K562 (cell line): ENCODE measurements at regions not wholly inside any gene's neighbourhood (a gene's known extent, or its start where the extent isn't known, plus 50 kb on each side); places are given as distances from the start of the nearest gene placed in this dataset.
A peak's percentile ranks its signal among the peaks of the same experiment; 100 is the strongest.

ENCODE experiments used
- ATAC-seq: fragments of 200-7000 bp; cut with Tn5 transposase; 3 replicates; pipeline ENCODE4 v1.9.1; 2020; ENCODE audit warnings: moderate library complexity
- BruUV-seq: library from RNA; stranded (reverse); fragments of 400-500 nt; replicated peaks from 2 replicates; lab custom pipeline; 2021; lab: Mats Ljungman, UMichigan
- CTCF ChIA-PET: fragments of 300-600 bp; formaldehyde crosslinking; extraction: SDS; loops from one replicate; lab custom pipeline; 2021; ENCODE audit warnings: low intra/inter-chr PET ratio; lab: Yijun Ruan, JAX
- POLR2A ChIA-PET: fragments of 300-600, 350-650 bp; sonication (Branson Sonifier 250); formaldehyde crosslinking; extraction: SDS; loops from one replicate; lab custom pipeline; 2021; ENCODE audit warnings: antibody characterized with exemption, inconsistent platforms; lab: Yijun Ruan, JAX
- DNase-seq, 4 experiments: peaks; one replicate each; pipeline versions ENCODE4 v3.0.0 to v3.0.0-alpha.2; 2011 to 2018; ENCODE audit warnings: low spot score in 3 of 4, mixed read lengths in 3 of 4; ENCODE audit errors: extremely low read depth in 1 of 4
- FAIRE-seq: peaks from 2 replicates; lab custom pipeline; 2011; peaks lifted over from hg19 to GRCh38; lab: Jason Lieb, UNC
- H2AFZ ChIP-seq: 2 replicates; pipeline ENCODE4 v1.6.0; 2011; ENCODE audit warnings: low read depth, low read length, control low read depth, inconsistent platforms
- H3K27ac ChIP-seq: fragments of 200-600 bp; 3 replicates; pipeline ENCODE4 v1.8.0; 2011; ENCODE audit warnings: low read depth, mild to moderate bottlenecking, control low read depth, inconsistent platforms, low read length, moderate library complexity, mixed read lengths; ENCODE audit errors: extremely low read depth
- H3K27me3 ChIP-seq, 2 experiments: fragments of 300-600 bp in 1 of 2; 2 replicates in 1 of 2; 3 replicates in 1 of 2; pipeline versions ENCODE4 v1.6.0 to v1.8.0; 2011; ENCODE audit warnings: inconsistent platforms in 2 of 2, low read length in 2 of 2, mild to moderate bottlenecking in 1 of 2, mixed read lengths in 1 of 2, moderate library complexity in 1 of 2; ENCODE audit not compliant: control insufficient read depth in 2 of 2, insufficient read depth in 2 of 2
- H3K36me3 ChIP-seq: fragments of 300-600 bp; 3 replicates; pipeline ENCODE4 v1.8.0; 2011; ENCODE audit warnings: mild to moderate bottlenecking, low read length, inconsistent platforms; ENCODE audit not compliant: control insufficient read depth, insufficient read depth
- H3K4me1 ChIP-seq, 2 experiments: fragments of 200-600 bp in 1 of 2; replicated peaks in 1 of 2; 2 replicates in 1 of 2; 3 replicates in 1 of 2; pipeline versions ENCODE4 v1.5.1 to v1.8.0; 2011; ENCODE audit warnings: inconsistent platforms in 2 of 2, low read length in 2 of 2, mild to moderate bottlenecking in 1 of 2, mixed read lengths in 1 of 2, moderate library complexity in 1 of 2; ENCODE audit not compliant: control insufficient read depth in 2 of 2, insufficient read depth in 2 of 2
- H3K4me2 ChIP-seq: 2 replicates; pipeline ENCODE4 v1.6.1; 2011; ENCODE audit warnings: low read length, control low read depth, inconsistent platforms, mixed read lengths; ENCODE audit not compliant: insufficient read depth
- H3K4me3 ChIP-seq: fragments of 200-600 bp; sonication (generic), shearing (Covaris generic); 2 replicates; pipeline ENCODE4 v1.5.1; 2016; ENCODE audit warnings: control low read depth, inconsistent platforms
- H3K79me2 ChIP-seq: fragments of 200-600 bp; 3 replicates; pipeline ENCODE4 v1.8.0; 2011; ENCODE audit warnings: low read length, inconsistent platforms; ENCODE audit not compliant: control insufficient read depth, insufficient read depth
- H3K9ac ChIP-seq, 2 experiments: 2 replicates each; pipeline versions ENCODE4 v1.6.0 to v1.6.1; 2011; ENCODE audit warnings: low read depth in 2 of 2, low read length in 2 of 2, control low read depth in 1 of 2, inconsistent platforms in 1 of 2, mild to moderate bottlenecking in 1 of 2, mixed read lengths in 1 of 2; ENCODE audit not compliant: insufficient read depth in 1 of 2
- H3K9me1 ChIP-seq: one replicate; pipeline ENCODE4 v1.6.0; 2011; ENCODE audit warnings: inconsistent platforms, mild to moderate bottlenecking, low read length, moderate library complexity; ENCODE audit not compliant: control insufficient read depth, insufficient read depth
- H3K9me3 ChIP-seq: replicated peaks from 2 replicates; pipeline ENCODE4 v1.5.1; 2011; ENCODE audit warnings: low read depth, low read length, inconsistent platforms; ENCODE audit not compliant: control insufficient read depth, insufficient read depth
- H4K20me1 ChIP-seq: replicated peaks from 2 replicates; pipeline ENCODE4 v1.6.1; 2011; ENCODE audit warnings: low read length, inconsistent platforms, mixed read lengths; ENCODE audit not compliant: control insufficient read depth, insufficient read depth
- BACH1 ChIP-seq: fragments of 200-800 bp; sonication (Bioruptor generic); IDR thresholded peaks from 2 replicates; pipeline ENCODE4 v1.6.1; 2016; ENCODE audit warnings: missing genetic modification characterization, missing compliant biosample characterization
- CC2D1A ChIP-seq: fragments of 450-650 bp; IDR thresholded peaks from 2 replicates; pipeline ENCODE4 v1.6.1; 2017; ENCODE audit warnings: mild to moderate bottlenecking
- CREM ChIP-seq: IDR thresholded peaks from 2 replicates; pipeline ENCODE4 v1.6.1; 2014; ENCODE audit warnings: antibody characterized with exemption, low read depth
- EP300 ChIP-seq: IDR thresholded peaks from 2 replicates; pipeline ENCODE4 v1.6.1; 2012; ENCODE audit warnings: low read length, improper control_type of control experiment
- GATAD2B ChIP-seq: fragments of 450-650 bp; IDR thresholded peaks from 2 replicates; pipeline ENCODE4 v1.6.1; 2017; ENCODE audit warnings: mild to moderate bottlenecking, borderline replicate concordance
- HDAC1 ChIP-seq, 2 experiments: fragments of 450-650 bp; IDR thresholded peaks; 2 replicates each; pipeline ENCODE4 v1.6.1; 2016 to 2017; ENCODE audit warnings: inconsistent platforms in 1 of 2, mild to moderate bottlenecking in 1 of 2, moderate library complexity in 1 of 2
- MAFF ChIP-seq: IDR thresholded peaks from 2 replicates; pipeline ENCODE4 v1.6.1; 2012; ENCODE audit warnings: low read length, improper control_type of control experiment
- MAFG ChIP-seq: fragments of 450-650 bp; conservative IDR thresholded peaks from 2 replicates; pipeline ENCODE4 v1.6.1; 2016; ENCODE audit warnings: missing genetic modification characterization, missing compliant biosample characterization
- MAFK ChIP-seq: IDR thresholded peaks from 2 replicates; pipeline ENCODE4 v1.6.1; 2011; ENCODE audit warnings: low read length, improper control_type of control experiment
- MCM2 ChIP-seq: fragments of 450-650 bp; IDR thresholded peaks from 2 replicates; pipeline ENCODE4 v1.6.1; 2017; ENCODE audit warnings: low read depth, mild to moderate bottlenecking
- NRF1 ChIP-seq, 2 experiments: fragments of 450-650 bp; IDR thresholded peaks in 1 of 2; conservative IDR thresholded peaks in 1 of 2; 2 replicates each; pipeline ENCODE4 v1.6.1; 2014; ENCODE audit warnings: mild to moderate bottlenecking in 2 of 2
- PHB ChIP-seq: fragments of 250-450 bp; sonication (Bioruptor Pico); IDR thresholded peaks from 2 replicates; pipeline ENCODE4 v1.5.0; 2021
- PTBP1 ChIP-seq: fragments of 200-400 bp; formaldehyde crosslinking; IDR thresholded peaks from 2 replicates; pipeline ENCODE4 v1.6.1; 2017; ENCODE audit warnings: low read depth, low read length
- RUNX1 ChIP-seq: sonication (generic); IDR thresholded peaks from 2 replicates; pipeline ENCODE4 v1.6.1; 2016; ENCODE audit warnings: antibody characterized with exemption, low read depth
- SMARCA4 ChIP-seq: fragments of 450-650 bp; IDR thresholded peaks from 2 replicates; pipeline ENCODE4 v1.6.1; 2016
- TAF15 ChIP-seq: fragments of 200-400 bp; formaldehyde crosslinking; IDR thresholded peaks from 2 replicates; pipeline ENCODE4 v1.6.1; 2017; ENCODE audit warnings: mild to moderate bottlenecking, low read depth, low read length, moderate library complexity
- TAF9B ChIP-seq: fragments of 450-650 bp; IDR thresholded peaks from 2 replicates; pipeline ENCODE4 v1.6.1; 2018; ENCODE audit warnings: mild to moderate bottlenecking; ENCODE audit not compliant: partially characterized antibody
- ZC3H8 ChIP-seq: fragments of 450-650 bp; IDR thresholded peaks from 2 replicates; pipeline ENCODE4 v1.6.1; 2017
- ZEB2 ChIP-seq: fragments of 450-650 bp; IDR thresholded peaks from 2 replicates; pipeline ENCODE4 v1.6.1; 2016
- ZFP1 ChIP-seq: fragments of 450-650 bp; formaldehyde crosslinking; IDR thresholded peaks from 2 replicates; pipeline ENCODE4 v1.4.0; 2020; ENCODE audit warnings: mild to moderate bottlenecking, mixed read lengths
- ZFX ChIP-seq: sonication (generic); formaldehyde crosslinking; IDR thresholded peaks from 2 replicates; pipeline ENCODE4 v1.8.0; 2022; ENCODE audit warnings: mild to moderate bottlenecking, missing genetic modification reagents, moderate library complexity
- ZNF24 ChIP-seq: fragments of 450-650 bp; IDR thresholded peaks from 2 replicates; pipeline ENCODE4 v1.6.1; 2016
- ZNF316 ChIP-seq: fragments of 450-650 bp; IDR thresholded peaks from 2 replicates; pipeline ENCODE4 v1.6.1; 2016
- WGBS: fragments of 100-300 bp; shearing (Covaris generic); methylation state at CpG from one replicate; pipeline ENCODE4 v1.1.6; 2016; ENCODE audit warnings: low coverage, mixed read lengths; ENCODE audit not compliant: insufficient coverage; ENCODE audit errors: missing lambda C conversion rate; 5-methylcytosine and 5-hydroxymethylcytosine counted together
- in situ Hi-C: fragments of 300-500 bp; cut with MboI; formaldehyde crosslinking; loops from 4 replicates; pipeline ENCODE4 v1.15.0; 2018; ENCODE audit warnings: inconsistent platforms, mixed read lengths
- intact Hi-C: fragments of 100-400 bp; cut with micrococcal nuclease; formaldehyde crosslinking; loops from 2 replicates; pipeline ENCODE4 v1.14.2; 2022
- TF ChIP-seq, protein P1 (sequence below): fragments of 450-650 bp; IDR thresholded peaks from 2 replicates; pipeline ENCODE4 v1.7.0; 2016; ENCODE audit warnings: borderline replicate concordance
- TF ChIP-seq, protein P2 (sequence below): fragments of 250-450 bp; sonication (Bioruptor Pico); IDR thresholded peaks from 2 replicates; pipeline ENCODE4 v1.8.0; 2021; ENCODE audit warnings: borderline replicate concordance, mild to moderate bottlenecking, moderate library complexity; ENCODE audit not compliant: poor library complexity, severe bottlenecking
- TF ChIP-seq, protein P3 (sequence below): fragments of 250-450 bp; sonication (Bioruptor Pico); IDR thresholded peaks from 2 replicates; pipeline ENCODE4 v1.5.0; 2022; ENCODE audit warnings: mild to moderate bottlenecking

DNA sequence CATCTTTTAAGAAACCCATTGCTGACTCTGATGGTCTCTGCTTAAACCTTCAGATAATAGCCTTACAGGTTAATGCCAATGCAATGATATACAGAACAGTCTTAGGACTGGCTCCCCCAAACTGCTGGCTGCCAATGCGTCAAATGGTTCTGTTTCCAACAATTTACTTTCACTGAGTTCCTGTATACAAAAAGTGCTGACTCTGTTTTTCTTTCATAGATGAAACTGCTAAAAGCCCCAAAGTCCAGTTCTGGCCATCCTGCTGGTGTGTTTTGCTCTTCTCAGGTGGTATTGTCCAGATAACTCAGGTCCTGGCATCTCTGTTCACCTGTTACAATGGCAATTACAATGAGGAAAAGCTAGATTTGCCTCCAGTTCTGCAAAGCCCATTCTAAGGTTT lies 326.9 kb downstream of the GRIN2B start:
- ATAC-seq: no peak
- Histone ChIP-seq H3K9ac (no peak overlapping the region), H3K36me3 (no peaks in the 10 kb centered on the region), H2AFZ (no peak overlapping the region), H3K9me3 (no peaks in the 10 kb centered on the region), H3K27me3 (no peaks in the 10 kb centered on the region), H3K79me2 (no peaks in the 10 kb centered on the region), H4K20me1 (no peaks in the 10 kb centered on the region), H3K4me3 (no peak overlapping the region), H3K9me1 (no peaks in the 10 kb centered on the region), H3K27ac (no peak overlapping the region), H3K4me2 (no peak overlapping the region), H3K4me1 (no peaks in the 10 kb centered on the region)
- no peak for FAIRE-seq
- intact Hi-C loops (no loop called here), in situ Hi-C loops (no loop called here)
- 0% methylated on average over 1 of the region's 1 CpG for WGBS
- no TSS peak for BruUV-seq
- CTCF ChIA-PET: no interaction called here
- no peak for DNase-seq
- POLR2A ChIA-PET: no interaction called here
- TF ChIP-seq EP300: no peak
- TF ChIP-seq ZNF24: no peak
- TF ChIP-seq, protein P1, sequence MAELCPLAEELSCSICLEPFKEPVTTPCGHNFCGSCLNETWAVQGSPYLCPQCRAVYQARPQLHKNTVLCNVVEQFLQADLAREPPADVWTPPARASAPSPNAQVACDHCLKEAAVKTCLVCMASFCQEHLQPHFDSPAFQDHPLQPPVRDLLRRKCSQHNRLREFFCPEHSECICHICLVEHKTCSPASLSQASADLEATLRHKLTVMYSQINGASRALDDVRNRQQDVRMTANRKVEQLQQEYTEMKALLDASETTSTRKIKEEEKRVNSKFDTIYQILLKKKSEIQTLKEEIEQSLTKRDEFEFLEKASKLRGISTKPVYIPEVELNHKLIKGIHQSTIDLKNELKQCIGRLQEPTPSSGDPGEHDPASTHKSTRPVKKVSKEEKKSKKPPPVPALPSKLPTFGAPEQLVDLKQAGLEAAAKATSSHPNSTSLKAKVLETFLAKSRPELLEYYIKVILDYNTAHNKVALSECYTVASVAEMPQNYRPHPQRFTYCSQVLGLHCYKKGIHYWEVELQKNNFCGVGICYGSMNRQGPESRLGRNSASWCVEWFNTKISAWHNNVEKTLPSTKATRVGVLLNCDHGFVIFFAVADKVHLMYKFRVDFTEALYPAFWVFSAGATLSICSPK: no peak
- peak; percentile 45; the same call in 1 of the 2 replicates for TF ChIP-seq MAFF
- no peak for TF ChIP-seq ZC3H8
- no peak for TF ChIP-seq NRF1 (conservative IDR thresholded peaks at IDR 0.05 in 1 of 2, IDR thresholded peaks at IDR 0.05 in 1 of 2)
- TF ChIP-seq, protein P2, sequence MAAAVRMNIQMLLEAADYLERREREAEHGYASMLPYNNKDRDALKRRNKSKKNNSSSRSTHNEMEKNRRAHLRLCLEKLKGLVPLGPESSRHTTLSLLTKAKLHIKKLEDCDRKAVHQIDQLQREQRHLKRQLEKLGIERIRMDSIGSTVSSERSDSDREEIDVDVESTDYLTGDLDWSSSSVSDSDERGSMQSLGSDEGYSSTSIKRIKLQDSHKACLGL (CRISPR knock-in tag): no peak
- TF ChIP-seq SMARCA4: no peak
- no peak for TF ChIP-seq TAF15
- TF ChIP-seq HDAC1 (IDR thresholded peaks at IDR 0.05): no peak
- no peak for TF ChIP-seq RUNX1
- no peak for TF ChIP-seq ZEB2
- no peak for TF ChIP-seq TAF9B
- TF ChIP-seq PHB (CRISPR knock-in tag): no peak
- no peak for TF ChIP-seq CC2D1A
- TF ChIP-seq CREM: no peak
- no peak for TF ChIP-seq BACH1 (tag)
- peak; percentile 48 for TF ChIP-seq MAFK
- no peak for TF ChIP-seq GATAD2B
- TF ChIP-seq MAFG (tag): 0 out of 2 replicates have a peak, but pooled peaks have one; percentile 17
- peak; percentile 47 for TF ChIP-seq ZNF316
- TF ChIP-seq, protein P3, sequence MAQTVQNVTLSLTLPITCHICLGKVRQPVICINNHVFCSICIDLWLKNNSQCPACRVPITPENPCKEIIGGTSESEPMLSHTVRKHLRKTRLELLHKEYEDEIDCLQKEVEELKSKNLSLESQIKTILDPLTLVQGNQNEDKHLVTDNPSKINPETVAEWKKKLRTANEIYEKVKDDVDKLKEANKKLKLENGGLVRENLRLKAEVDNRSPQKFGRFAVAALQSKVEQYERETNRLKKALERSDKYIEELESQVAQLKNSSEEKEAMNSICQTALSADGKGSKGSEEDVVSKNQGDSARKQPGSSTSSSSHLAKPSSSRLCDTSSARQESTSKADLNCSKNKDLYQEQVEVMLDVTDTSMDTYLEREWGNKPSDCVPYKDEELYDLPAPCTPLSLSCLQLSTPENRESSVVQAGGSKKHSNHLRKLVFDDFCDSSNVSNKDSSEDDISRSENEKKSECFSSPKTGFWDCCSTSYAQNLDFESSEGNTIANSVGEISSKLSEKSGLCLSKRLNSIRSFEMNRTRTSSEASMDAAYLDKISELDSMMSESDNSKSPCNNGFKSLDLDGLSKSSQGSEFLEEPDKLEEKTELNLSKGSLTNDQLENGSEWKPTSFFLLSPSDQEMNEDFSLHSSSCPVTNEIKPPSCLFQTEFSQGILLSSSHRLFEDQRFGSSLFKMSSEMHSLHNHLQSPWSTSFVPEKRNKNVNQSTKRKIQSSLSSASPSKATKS (CRISPR knock-in tag): no peak
- no peak for TF ChIP-seq PTBP1
- no peak for TF ChIP-seq ZFP1
- no peak for TF ChIP-seq ZFX (CRISPR knock-in tag)
- no peak for TF ChIP-seq MCM2
